SK-N-MC (cell line): ENCODE measurements at regions not wholly inside any gene's neighbourhood (a gene's known extent, or its start where the extent isn't known, plus 50 kb on each side); places are given as distances from the start of the nearest gene placed in this dataset.

Experiments
- DNase-seq: peaks from one replicate; pipeline ENCODE4 v3.0.0-alpha.2; 2011; ENCODE audit warnings: low read depth, low spot score
- H3K27ac ChIP-seq: fragments of 200-600 bp; sonication (generic); 2 replicates; pipeline ENCODE4 v1.5.1; 2016; ENCODE audit warnings: mixed run types
- H3K36me3 ChIP-seq: fragments of 200-600 bp; sonication (generic); 2 replicates; pipeline ENCODE4 v1.6.1; 2017; ENCODE audit warnings: antibody characterized with exemption, low read length, mixed read lengths; ENCODE audit not compliant: insufficient read depth
- H3K4me3 ChIP-seq: fragments of 200-600 bp; sonication (generic); 2 replicates; pipeline ENCODE4 v1.5.1; 2016
- H3K9ac ChIP-seq: fragments of 200-600 bp; sonication (generic); 2 replicates; pipeline ENCODE4 v1.8.0; 2017; ENCODE audit warnings: mixed run types, mixed read lengths; ENCODE audit not compliant: insufficient read length
- H3K9me3 ChIP-seq: fragments of 200-600 bp; sonication (generic); 2 replicates; pipeline ENCODE4 v1.6.1; 2017; ENCODE audit warnings: low read depth, mild to moderate bottlenecking, antibody characterized with exemption, low read length, moderate library complexity, mixed read lengths
- EZH2 ChIP-seq: fragments of 200-600 bp; sonication (generic); IDR thresholded peaks from one replicate; pipeline ENCODE4 v1.6.1; 2017; ENCODE audit warnings: antibody characterized with exemption
- FOXP2 ChIP-seq: optimal IDR thresholded peaks from 2 replicates; pipeline ENCODE3; 2011; ENCODE audit warnings: mild to moderate bottlenecking, moderate library complexity; ENCODE audit not compliant: insufficient read depth; ENCODE audit errors: extremely low read length, control extremely low read depth
- POLR2AphosphoS5 ChIP-seq: IDR thresholded peaks from 2 replicates; pipeline ENCODE4 v1.6.1; 2012; ENCODE audit warnings: mild to moderate bottlenecking, low read depth, low read length, borderline replicate concordance

GRCh38 chr4:18203966-18204365 lies 182.4 kb upstream of the LCORL start:
- DNase-seq, result no peak
- H3K4me3 ChIP-seq, result no peak overlapping the region
- no peak overlapping the region for H3K27ac ChIP-seq

GRCh38 chr4:18202486-18202885 lies 180.9 kb upstream of the LCORL start:
- no peak overlapping the region for H3K27ac ChIP-seq
- H3K9ac ChIP-seq, result no peak overlapping the region
- H3K4me3 ChIP-seq, result no peak overlapping the region
- no peaks in the 10 kb centered on the region for H3K9me3 ChIP-seq
- no peak for DNase-seq
- TF ChIP-seq POLR2AphosphoS5, result no peak
- TF ChIP-seq FOXP2, result no peak
- no peak for TF ChIP-seq EZH2
- no peaks in the 10 kb centered on the region for H3K36me3 ChIP-seq

More at GRCh38 chr4:18203966-18204365, 182.4 kb upstream of the LCORL start:
- no peaks in the 10 kb centered on the region for H3K9me3 ChIP-seq
- no peak overlapping the region for H3K9ac ChIP-seq
- TF ChIP-seq POLR2AphosphoS5, result no peak
- TF ChIP-seq EZH2, result no peak
- TF ChIP-seq FOXP2, result no peak
- no peaks in the 10 kb centered on the region for H3K36me3 ChIP-seq

DNA sequence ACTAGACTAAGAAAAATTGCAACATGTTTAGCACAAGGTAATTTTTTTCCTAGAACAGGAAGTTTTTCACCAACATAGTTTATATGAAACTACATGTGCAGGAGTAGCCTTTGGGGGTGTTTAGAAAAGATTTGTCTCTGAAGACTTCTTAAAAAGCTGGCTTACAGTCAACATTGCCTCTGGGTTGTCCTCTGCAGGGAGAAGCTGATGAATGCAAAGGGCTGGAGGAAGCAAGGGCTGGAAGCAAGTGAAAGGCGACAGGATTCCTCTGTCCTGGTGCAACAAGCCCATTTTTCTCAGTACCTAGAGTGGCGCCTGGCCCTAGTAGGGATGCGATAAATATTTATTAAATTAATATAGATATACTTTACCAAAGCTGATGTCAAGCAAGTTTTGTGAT lies 180.3 kb upstream of the LCORL start:
- no peak for DNase-seq
- no peaks in the 10 kb centered on the region for H3K9me3 ChIP-seq

GRCh38 chr4:18198653-18199052 lies 177.1 kb upstream of the LCORL start:
- Histone ChIP-seq H3K9ac (no peak overlapping the region), H3K9me3 (no peaks in the 10 kb centered on the region), H3K27ac (no peak overlapping the region), H3K36me3 (no peaks in the 10 kb centered on the region), H3K4me3 (no peak overlapping the region)
- no peak for DNase-seq
- TF ChIP-seq POLR2AphosphoS5 (no peak), EZH2 (no peak), FOXP2 (no peak)

More for the DNA sequence above, 180.3 kb upstream of the LCORL start:
- no peaks in the 10 kb centered on the region for H3K36me3 ChIP-seq
- no peak overlapping the region for H3K4me3 ChIP-seq
- no peak for TF ChIP-seq POLR2AphosphoS5
- no peak for TF ChIP-seq EZH2
- no peak for TF ChIP-seq FOXP2
- no peak overlapping the region for H3K27ac ChIP-seq
- H3K9ac ChIP-seq, result no peak overlapping the region

DNA sequence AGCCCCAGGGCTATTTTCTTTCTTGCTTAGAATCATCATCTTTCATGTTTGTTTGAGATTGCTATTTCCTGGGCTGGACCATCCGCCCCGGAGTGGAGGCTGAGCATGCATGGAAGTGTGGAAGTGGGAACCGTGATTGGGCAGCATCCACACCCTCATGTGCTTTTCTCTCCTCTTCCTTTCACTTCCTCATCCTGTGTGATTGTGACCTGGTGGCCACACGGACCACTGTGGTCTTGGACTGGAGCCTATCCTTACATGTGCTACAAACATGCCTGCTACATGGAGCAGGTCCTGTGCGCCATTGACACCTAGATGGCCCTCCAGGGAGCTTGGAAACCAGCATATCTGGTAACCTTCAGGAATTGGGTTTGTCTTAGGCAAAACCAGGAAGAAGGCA lies 175.9 kb upstream of the LCORL start:
- Histone ChIP-seq H3K36me3 (no peaks in the 10 kb centered on the region), H3K9ac (no peak overlapping the region), H3K9me3 (no peaks in the 10 kb centered on the region), H3K27ac (no peak overlapping the region), H3K4me3 (no peak overlapping the region)
- TF ChIP-seq EZH2 (no peak), FOXP2 (no peak), POLR2AphosphoS5 (no peak)
- DNase-seq, result no peak

DNA sequence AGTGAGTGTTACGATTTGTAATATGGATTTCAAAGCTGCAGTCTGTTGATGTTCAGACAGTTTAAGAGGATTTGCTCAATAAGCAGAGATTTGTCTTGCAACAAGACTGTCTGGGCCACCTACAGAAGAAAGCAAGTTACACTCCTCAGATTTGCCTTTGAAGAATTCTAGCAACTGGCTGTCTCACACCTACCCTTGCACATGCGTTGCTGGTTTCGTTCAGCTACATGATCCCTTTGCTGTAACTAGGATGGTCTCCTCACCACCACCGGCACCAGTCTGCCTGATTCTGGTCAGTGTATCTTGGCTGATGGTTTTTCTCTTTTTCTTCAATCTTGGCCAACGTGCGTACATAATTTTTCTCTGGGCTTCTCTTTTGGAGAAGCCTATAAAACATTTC lies 172.7 kb upstream of the LCORL start:
- H3K36me3 ChIP-seq, result no peaks in the 10 kb centered on the region
- H3K9ac ChIP-seq, result no peak overlapping the region
- DNase-seq, result no peak
- H3K27ac ChIP-seq, result no peak overlapping the region
- TF ChIP-seq EZH2, result no peak
- no peak for TF ChIP-seq FOXP2
- TF ChIP-seq POLR2AphosphoS5, result no peak
- H3K4me3 ChIP-seq, result no peak overlapping the region
- no peaks in the 10 kb centered on the region for H3K9me3 ChIP-seq

GRCh38 chr4:18192901-18193300 lies 171.3 kb upstream of the LCORL start:
- H3K9me3 ChIP-seq, result no peaks in the 10 kb centered on the region
- TF ChIP-seq POLR2AphosphoS5, result no peak
- H3K36me3 ChIP-seq, result no peaks in the 10 kb centered on the region
- no peak for DNase-seq
- H3K27ac ChIP-seq, result no peak overlapping the region
- no peak overlapping the region for H3K9ac ChIP-seq
- no peak overlapping the region for H3K4me3 ChIP-seq

DNA sequence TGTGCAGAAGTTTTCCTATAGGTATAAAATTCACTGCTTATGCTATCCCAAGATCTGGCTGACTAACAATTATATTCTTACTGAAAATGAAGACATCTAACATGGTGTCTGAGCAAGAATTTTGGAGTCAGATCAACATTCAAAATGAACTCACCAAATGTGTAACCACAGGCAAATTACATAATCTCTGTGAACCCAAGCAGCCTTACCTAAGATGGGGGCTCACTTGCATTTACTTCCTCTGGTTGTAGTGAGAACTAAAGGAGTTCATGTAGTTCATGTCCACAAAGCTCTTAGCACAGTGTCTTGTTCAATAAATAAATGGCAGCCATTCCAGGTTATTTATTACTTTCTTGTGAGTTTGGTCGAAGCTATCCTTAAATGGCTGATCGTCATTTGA lies 163.9 kb upstream of the LCORL start:
- H3K27ac ChIP-seq, result no peak overlapping the region
- no peak for TF ChIP-seq POLR2AphosphoS5
- no peak for TF ChIP-seq FOXP2
- TF ChIP-seq EZH2, result no peak
- H3K9ac ChIP-seq, result no peak overlapping the region
- no peaks in the 10 kb centered on the region for H3K9me3 ChIP-seq
- H3K36me3 ChIP-seq, result no peaks in the 10 kb centered on the region
- no peak overlapping the region for H3K4me3 ChIP-seq
- no peak for DNase-seq

- TF ChIP-seq EZH2 (no peak), POLR2AphosphoS5 (no peak), FOXP2 (no peak)
- no peaks in the 10 kb centered on the region for H3K9me3 ChIP-seq
- DNase-seq, result no peak
- H3K9ac ChIP-seq, result no peak overlapping the region
- no peaks in the 10 kb centered on the region for H3K36me3 ChIP-seq
- H3K27ac ChIP-seq, result no peak overlapping the region
- no peak overlapping the region for H3K4me3 ChIP-seq
Measured at GRCh38 chr4:18180892-18181291, 159.3 kb upstream of the LCORL start.
